Heart left ventricle (tissue), 13 donors: ENCODE measurements at regions not wholly inside any gene's neighbourhood (a gene's known extent, or its start where the extent isn't known, plus 50 kb on each side); places are given as distances from the start of the nearest gene placed in this dataset.
"Not testable (repeated sequence)": the region's sequence is repeated elsewhere in the genome, so short reads cannot be mapped to it uniquely, and the experiment has no call there.

Source experiments
- CTCF ChIP-seq, 12 donors: fragments of 200-600 bp; sonication (generic) in 4 of 12; IDR thresholded peaks; one replicate each; pipeline versions ENCODE4 v1.5.0 to v1.8.0; 2018 to 2022; ENCODE audit warnings: antibody characterized with exemption in 12 of 12, mild to moderate bottlenecking in 5 of 12
- POLR2A ChIP-seq, 2 donors: fragments of 450-650 bp; IDR thresholded peaks; one replicate each; pipeline ENCODE4 v1.6.1; 2017; ENCODE audit warnings: antibody characterized with exemption in 2 of 2, mild to moderate bottlenecking in 2 of 2, moderate library complexity in 2 of 2
- donor health status: ischemic (EF 13 %, LVEDD 7.1; RV severe dilation, severe dysfunction).
- donor health status: DM: no; HTN: yes; CAD: no.
- donor health status: DM: no; HTN: no; CAD: no.
- donor health status: ischemic (EF 25% LVEDD 6.9; RV normal size, moderate dysfunction).
- donor health status: ischemic (EF 25% LVEDD 5.7; RV mildly dilated, moderate dysfunction).
- donor health status: ischemic (EF 35%, LVEDD 5.7; RV mildly dilated, moderate dysfunction).
- donor health status: nonischemic (EF 11% LVEDD 7.7; RV severe dilation, severe dysfunction).
- donor health status: DM: yes; HTN: yes; CAD: no.
- donor health status: PGD.
- donor health status: ischemic (EF 29% LVEDD 5.4; RV normal size, mild dysfunction).
- donor health status: nonischemic (EF 23%, LVEDD 6.1; RV moderate dilation, normal function).

GRCh38 chr2:136312568-136312967 lies 194.6 kb upstream of the CXCR4 start:
- TF ChIP-seq CTCF, POLR2A (IDR thresholded peaks at IDR 0.05): not testable (repeated sequence)
